ENCODE measurements at regions not wholly inside any gene's neighbourhood (a gene's known extent, or its start where the extent isn't known, plus 50 kb on each side); places are given as distances from the start of the nearest gene placed in this dataset.

DNA sequence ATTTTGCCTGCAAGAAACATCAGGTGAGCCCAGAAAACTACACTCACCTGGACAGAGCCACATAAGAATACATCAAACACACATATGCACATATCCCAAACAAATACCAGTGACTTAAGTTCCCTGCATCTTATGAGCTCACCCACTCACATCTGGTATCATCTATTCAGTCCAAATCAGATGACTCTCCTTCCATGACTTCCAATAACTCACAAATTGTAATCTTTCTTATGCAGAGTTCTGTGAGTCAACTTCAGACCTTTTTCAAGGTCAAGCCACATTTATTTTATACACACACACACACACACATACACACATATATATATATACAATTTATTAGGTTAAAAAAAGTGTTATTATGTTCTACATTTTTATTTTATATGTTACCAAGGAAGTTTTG is 1711.9 kb upstream of the CDH9 start:
- Histone ChIP-seq H3K4me2 (ENCODE audit: low read length) (no peak overlapping the region), H3K79me2 (ENCODE audit: control insufficient read depth, low read length) (no peaks in the 10 kb centered on the region), H3K27ac (ENCODE audit: low read depth, low read length) (no peak overlapping the region), H3K36me3 (ENCODE audit: control insufficient read depth, low read length) (no peaks in the 10 kb centered on the region), H4K20me1 (ENCODE audit: control insufficient read depth, insufficient read depth, low read depth, low read length) (no peaks in the 10 kb centered on the region), H3F3A (ENCODE audit: control insufficient read depth, insufficient read depth) (no peaks in the 10 kb centered on the region), H3K9me2 (replicated peaks; ENCODE audit: control insufficient read depth, low read length) (no peaks in the 10 kb centered on the region), H3K27me3 (ENCODE audit: control insufficient read depth, low read length) (no peaks in the 10 kb centered on the region), H3K4me3 (ENCODE audit: low read length) (no peak overlapping the region), H3K4me1 (ENCODE audit: control insufficient read depth, low read length) (no peaks in the 10 kb centered on the region), H3K9me3 (ENCODE audit: control insufficient read depth, insufficient read depth, low read length) (no peaks in the 10 kb centered on the region)
- TF ChIP-seq, protein P1, sequence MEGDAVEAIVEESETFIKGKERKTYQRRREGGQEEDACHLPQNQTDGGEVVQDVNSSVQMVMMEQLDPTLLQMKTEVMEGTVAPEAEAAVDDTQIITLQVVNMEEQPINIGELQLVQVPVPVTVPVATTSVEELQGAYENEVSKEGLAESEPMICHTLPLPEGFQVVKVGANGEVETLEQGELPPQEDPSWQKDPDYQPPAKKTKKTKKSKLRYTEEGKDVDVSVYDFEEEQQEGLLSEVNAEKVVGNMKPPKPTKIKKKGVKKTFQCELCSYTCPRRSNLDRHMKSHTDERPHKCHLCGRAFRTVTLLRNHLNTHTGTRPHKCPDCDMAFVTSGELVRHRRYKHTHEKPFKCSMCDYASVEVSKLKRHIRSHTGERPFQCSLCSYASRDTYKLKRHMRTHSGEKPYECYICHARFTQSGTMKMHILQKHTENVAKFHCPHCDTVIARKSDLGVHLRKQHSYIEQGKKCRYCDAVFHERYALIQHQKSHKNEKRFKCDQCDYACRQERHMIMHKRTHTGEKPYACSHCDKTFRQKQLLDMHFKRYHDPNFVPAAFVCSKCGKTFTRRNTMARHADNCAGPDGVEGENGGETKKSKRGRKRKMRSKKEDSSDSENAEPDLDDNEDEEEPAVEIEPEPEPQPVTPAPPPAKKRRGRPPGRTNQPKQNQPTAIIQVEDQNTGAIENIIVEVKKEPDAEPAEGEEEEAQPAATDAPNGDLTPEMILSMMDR (IDR thresholded peaks at IDR 0.05; ENCODE audit: low read depth, low read length, poor library complexity, severe bottlenecking), result no peak
- no peak for TF ChIP-seq EZH2phosphoT487 (IDR thresholded peaks at IDR 0.05; ENCODE audit: borderline replicate concordance, low read length)

DNA sequence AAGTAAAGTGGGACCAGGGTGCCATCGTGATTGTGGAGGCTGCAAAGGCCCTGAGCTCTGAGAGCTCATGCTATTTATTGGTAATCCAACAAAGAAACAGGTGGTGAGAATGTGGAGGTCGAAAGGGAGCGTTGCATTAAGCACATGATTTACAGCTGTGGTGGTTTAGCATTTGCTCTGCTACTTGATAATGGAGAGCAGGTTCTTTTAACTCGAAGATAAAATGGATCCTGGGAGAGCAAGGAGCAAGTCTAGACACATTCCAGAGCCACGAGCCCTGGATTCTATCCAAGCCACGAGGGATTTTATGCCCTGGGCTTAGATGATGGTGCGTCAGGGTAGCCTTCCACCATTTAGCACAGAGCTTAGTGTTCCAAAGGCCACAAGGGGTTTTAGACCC is 1710.1 kb upstream of the CDH9 start:
- Histone ChIP-seq H3K27me3 (ENCODE audit: control insufficient read depth, low read length) (no peaks in the 10 kb centered on the region), H3K36me3 (ENCODE audit: control insufficient read depth, low read length) (no peaks in the 10 kb centered on the region), H3K9me2 (replicated peaks; ENCODE audit: control insufficient read depth, low read length) (no peaks in the 10 kb centered on the region), H3K9me3 (ENCODE audit: control insufficient read depth, insufficient read depth, low read length) (no peaks in the 10 kb centered on the region), H3K27ac (ENCODE audit: low read depth, low read length) (no peak overlapping the region), H3K4me2 (ENCODE audit: low read length) (no peak overlapping the region), H3K79me2 (ENCODE audit: control insufficient read depth, low read length) (no peaks in the 10 kb centered on the region), H3F3A (ENCODE audit: control insufficient read depth, insufficient read depth) (no peaks in the 10 kb centered on the region), H4K20me1 (ENCODE audit: control insufficient read depth, insufficient read depth, low read depth, low read length) (no peaks in the 10 kb centered on the region), H3K4me1 (ENCODE audit: control insufficient read depth, low read length) (no peaks in the 10 kb centered on the region), H3K4me3 (ENCODE audit: low read length) (no peak overlapping the region)
- no peak for TF ChIP-seq EZH2phosphoT487 (IDR thresholded peaks at IDR 0.05; ENCODE audit: borderline replicate concordance, low read length)
- TF ChIP-seq, protein P1 (IDR thresholded peaks at IDR 0.05; ENCODE audit: low read depth, low read length, poor library complexity, severe bottlenecking), result no peak

DNA sequence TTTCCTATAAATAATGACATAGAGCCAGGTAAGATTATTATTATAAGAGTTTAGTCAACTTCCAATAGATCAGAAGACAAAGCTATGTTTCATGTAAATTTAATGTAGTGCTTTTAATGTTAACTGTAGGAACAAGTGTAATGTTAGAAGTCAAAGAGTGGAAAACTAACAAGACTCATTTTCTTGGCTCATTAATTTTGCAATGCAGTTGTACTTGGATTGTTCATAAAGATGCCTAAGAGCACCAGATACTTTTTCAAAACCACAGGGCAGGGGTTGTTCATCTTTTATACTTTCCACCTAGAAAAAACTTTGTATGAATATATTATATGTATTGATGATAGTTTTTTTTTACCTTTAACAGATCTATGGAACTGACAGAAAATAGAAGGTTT is 1705.3 kb upstream of the CDH9 start:
- TF ChIP-seq, protein P1 (IDR thresholded peaks at IDR 0.05; ENCODE audit: low read depth, low read length, poor library complexity, severe bottlenecking), result no peak
- no peak for TF ChIP-seq EZH2phosphoT487 (IDR thresholded peaks at IDR 0.05; ENCODE audit: borderline replicate concordance, low read length)
- H3F3A ChIP-seq (ENCODE audit: control insufficient read depth, insufficient read depth), result no peaks in the 10 kb centered on the region

More for the DNA sequence above, 1705.3 kb upstream of the CDH9 start:
- no peaks in the 10 kb centered on the region for H3K79me2 ChIP-seq (ENCODE audit: control insufficient read depth, low read length)
- H4K20me1 ChIP-seq (ENCODE audit: control insufficient read depth, insufficient read depth, low read depth, low read length), result no peaks in the 10 kb centered on the region
- H3K27ac ChIP-seq (ENCODE audit: low read depth, low read length), result no peak overlapping the region
- H3K36me3 ChIP-seq (ENCODE audit: control insufficient read depth, low read length), result no peaks in the 10 kb centered on the region
- H3K27me3 ChIP-seq (ENCODE audit: control insufficient read depth, low read length), result no peaks in the 10 kb centered on the region
- H3K4me2 ChIP-seq (ENCODE audit: low read length), result no peak overlapping the region
- no peaks in the 10 kb centered on the region for H3K9me2 ChIP-seq (replicated peaks; ENCODE audit: control insufficient read depth, low read length)
- H3K9me3 ChIP-seq (ENCODE audit: control insufficient read depth, insufficient read depth, low read length), result no peaks in the 10 kb centered on the region
- no peaks in the 10 kb centered on the region for H3K4me1 ChIP-seq (ENCODE audit: control insufficient read depth, low read length)
- no peak overlapping the region for H3K4me3 ChIP-seq (ENCODE audit: low read length)
